ENCODE measurements at regions not wholly inside any gene's neighbourhood (a gene's known extent, or its start where the extent isn't known, plus 50 kb on each side); places are given as distances from the start of the nearest gene placed in this dataset.

DNA sequence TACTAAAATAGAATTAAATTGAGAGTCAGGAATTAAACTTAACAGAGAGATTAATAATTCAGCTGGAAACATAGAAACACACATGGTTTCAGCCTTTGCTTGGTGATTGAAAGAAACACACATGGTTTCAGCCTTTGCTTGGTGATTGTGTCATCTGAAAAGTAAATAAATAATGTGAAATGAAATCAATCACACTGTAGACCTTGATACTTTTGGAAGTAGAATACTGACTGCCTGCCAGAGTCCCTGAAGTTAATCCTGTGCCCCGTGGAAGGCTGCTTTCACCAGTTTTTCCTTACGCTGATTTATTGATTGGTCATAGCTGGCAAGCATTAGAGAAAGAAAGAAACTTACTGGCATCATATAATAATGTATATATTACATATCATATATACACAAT, 1252.7 kb upstream of the FAM98A start:
- TF ChIP-seq EZH2phosphoT487 (IDR thresholded peaks at IDR 0.05; ENCODE audit: borderline replicate concordance), result no peak
- TF ChIP-seq, protein P1, sequence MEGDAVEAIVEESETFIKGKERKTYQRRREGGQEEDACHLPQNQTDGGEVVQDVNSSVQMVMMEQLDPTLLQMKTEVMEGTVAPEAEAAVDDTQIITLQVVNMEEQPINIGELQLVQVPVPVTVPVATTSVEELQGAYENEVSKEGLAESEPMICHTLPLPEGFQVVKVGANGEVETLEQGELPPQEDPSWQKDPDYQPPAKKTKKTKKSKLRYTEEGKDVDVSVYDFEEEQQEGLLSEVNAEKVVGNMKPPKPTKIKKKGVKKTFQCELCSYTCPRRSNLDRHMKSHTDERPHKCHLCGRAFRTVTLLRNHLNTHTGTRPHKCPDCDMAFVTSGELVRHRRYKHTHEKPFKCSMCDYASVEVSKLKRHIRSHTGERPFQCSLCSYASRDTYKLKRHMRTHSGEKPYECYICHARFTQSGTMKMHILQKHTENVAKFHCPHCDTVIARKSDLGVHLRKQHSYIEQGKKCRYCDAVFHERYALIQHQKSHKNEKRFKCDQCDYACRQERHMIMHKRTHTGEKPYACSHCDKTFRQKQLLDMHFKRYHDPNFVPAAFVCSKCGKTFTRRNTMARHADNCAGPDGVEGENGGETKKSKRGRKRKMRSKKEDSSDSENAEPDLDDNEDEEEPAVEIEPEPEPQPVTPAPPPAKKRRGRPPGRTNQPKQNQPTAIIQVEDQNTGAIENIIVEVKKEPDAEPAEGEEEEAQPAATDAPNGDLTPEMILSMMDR (conservative IDR thresholded peaks at IDR 0.05; ENCODE audit: low read length), result no peak
- Histone ChIP-seq H4K20me1 (ENCODE audit: insufficient read depth, low read length, poor library complexity, severe bottlenecking) (no peaks in the 10 kb centered on the region), H3K9me2 (replicated peaks; ENCODE audit: low read depth, low read length) (no peaks in the 10 kb centered on the region), H2AFZ (ENCODE audit: low read length) (no peak overlapping the region), H3K9ac (ENCODE audit: low read depth, low read length, poor library complexity, severe bottlenecking) (no peak overlapping the region), H3K79me2 (ENCODE audit: insufficient read depth, low read length) (no peaks in the 10 kb centered on the region), H3K4me2 (ENCODE audit: low read depth, low read length, poor library complexity, severe bottlenecking) (no peak overlapping the region), H3K36me3 (ENCODE audit: insufficient read depth, low read length) (no peaks in the 10 kb centered on the region), H3K9me3 (ENCODE audit: insufficient read depth, low read depth, low read length) (0 out of 2 replicates have a peak, but pooled peaks cover 3% of the 10 kb centered on the region), H3F3A (ENCODE audit: low read depth) (no peaks in the 10 kb centered on the region), H3K4me3 (ENCODE audit: low read length, poor library complexity, severe bottlenecking) (no peak overlapping the region), H3K4me1 (ENCODE audit: insufficient read depth, low read length, poor library complexity, severe bottlenecking) (no peaks in the 10 kb centered on the region), H3K27me3 (ENCODE audit: insufficient read depth, low read length, poor library complexity, severe bottlenecking) (no peaks in the 10 kb centered on the region)

DNA sequence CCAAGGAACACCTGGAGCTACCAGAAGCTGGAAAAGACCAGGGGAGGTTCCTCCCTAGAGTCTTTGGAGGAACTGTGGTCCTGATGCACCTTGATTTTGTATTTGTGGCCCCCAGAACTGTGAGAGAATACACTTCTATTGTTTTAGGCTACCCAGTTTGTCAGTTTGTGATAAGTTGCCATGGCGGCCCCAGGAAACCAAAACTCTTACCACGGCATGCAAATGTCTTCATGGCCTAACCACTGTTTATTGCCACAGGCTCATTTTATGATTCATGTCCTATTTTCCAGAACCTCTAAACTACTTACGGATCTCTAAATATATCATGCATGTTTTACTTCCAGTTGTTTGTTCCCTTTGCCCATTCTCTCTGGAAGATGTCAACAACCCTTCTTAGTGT, 1250.7 kb upstream of the FAM98A start:
- Histone ChIP-seq H3K27me3 (ENCODE audit: insufficient read depth, low read length, poor library complexity, severe bottlenecking) (no peaks in the 10 kb centered on the region), H3K4me2 (ENCODE audit: low read depth, low read length, poor library complexity, severe bottlenecking) (no peak overlapping the region), H2AFZ (ENCODE audit: low read length) (no peak overlapping the region), H3K9me3 (ENCODE audit: insufficient read depth, low read depth, low read length) (0 out of 2 replicates have a peak, but pooled peaks cover 3% of the 10 kb centered on the region), H3K36me3 (ENCODE audit: insufficient read depth, low read length) (no peaks in the 10 kb centered on the region), H3K4me3 (ENCODE audit: low read length, poor library complexity, severe bottlenecking) (no peak overlapping the region), H3K79me2 (ENCODE audit: insufficient read depth, low read length) (no peaks in the 10 kb centered on the region), H3K9ac (ENCODE audit: low read depth, low read length, poor library complexity, severe bottlenecking) (no peak overlapping the region), H3K9me2 (replicated peaks; ENCODE audit: low read depth, low read length) (no peaks in the 10 kb centered on the region), H3K4me1 (ENCODE audit: insufficient read depth, low read length, poor library complexity, severe bottlenecking) (no peaks in the 10 kb centered on the region), H3F3A (ENCODE audit: low read depth) (no peaks in the 10 kb centered on the region), H4K20me1 (ENCODE audit: insufficient read depth, low read length, poor library complexity, severe bottlenecking) (no peaks in the 10 kb centered on the region)
- TF ChIP-seq EZH2phosphoT487 (IDR thresholded peaks at IDR 0.05; ENCODE audit: borderline replicate concordance), result no peak
- TF ChIP-seq, protein P1 (conservative IDR thresholded peaks at IDR 0.05; ENCODE audit: low read length), result no peak

DNA sequence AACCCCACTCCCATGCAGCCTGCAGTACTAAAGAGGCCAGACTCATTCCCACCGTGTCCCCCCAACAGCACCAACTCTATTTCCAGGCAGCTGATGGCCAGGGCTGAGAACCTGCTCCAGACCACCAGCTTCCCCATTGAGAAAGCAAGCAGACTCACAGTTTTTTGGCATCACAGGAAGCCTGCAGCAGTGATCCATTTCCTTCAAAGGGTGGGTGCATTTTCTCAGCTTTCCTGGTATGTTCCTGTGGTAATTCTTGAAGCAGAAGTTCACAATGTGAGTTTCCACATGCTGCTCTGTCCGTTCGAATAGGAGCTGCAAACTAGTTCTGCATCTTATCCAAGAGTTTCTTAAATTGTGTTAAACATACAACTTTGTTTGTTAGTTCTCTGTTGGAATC, 1249.6 kb upstream of the FAM98A start:
- Histone ChIP-seq H2AFZ (ENCODE audit: low read length) (no peak overlapping the region), H3K9me2 (replicated peaks; ENCODE audit: low read depth, low read length) (no peaks in the 10 kb centered on the region), H3K79me2 (ENCODE audit: insufficient read depth, low read length) (no peaks in the 10 kb centered on the region), H4K20me1 (ENCODE audit: insufficient read depth, low read length, poor library complexity, severe bottlenecking) (no peaks in the 10 kb centered on the region), H3K4me2 (ENCODE audit: low read depth, low read length, poor library complexity, severe bottlenecking) (no peak overlapping the region), H3K4me1 (ENCODE audit: insufficient read depth, low read length, poor library complexity, severe bottlenecking) (no peaks in the 10 kb centered on the region), H3K36me3 (ENCODE audit: insufficient read depth, low read length) (no peaks in the 10 kb centered on the region), H3K27me3 (ENCODE audit: insufficient read depth, low read length, poor library complexity, severe bottlenecking) (no peaks in the 10 kb centered on the region), H3K9ac (ENCODE audit: low read depth, low read length, poor library complexity, severe bottlenecking) (no peak overlapping the region), H3F3A (ENCODE audit: low read depth) (no peaks in the 10 kb centered on the region), H3K4me3 (ENCODE audit: low read length, poor library complexity, severe bottlenecking) (no peak overlapping the region), H3K9me3 (ENCODE audit: insufficient read depth, low read depth, low read length) (no peaks in the 10 kb centered on the region)
- no peak for TF ChIP-seq EZH2phosphoT487 (IDR thresholded peaks at IDR 0.05; ENCODE audit: borderline replicate concordance)
- TF ChIP-seq, protein P1 (conservative IDR thresholded peaks at IDR 0.05; ENCODE audit: low read length), result no peak
